Peyer's patch (tissue), 4 donors: ENCODE measurements at regions not wholly inside any gene's neighbourhood (a gene's known extent, or its start where the extent isn't known, plus 50 kb on each side); places are given as distances from the start of the nearest gene placed in this dataset.

ENCODE experiments used
- CTCF ChIP-seq, 6 experiments: fragments of 450-650 bp in 4 of 6; fragments of 200-600 bp in 2 of 6; sonication (generic) in 1 of 6; IDR thresholded peaks; one replicate each; pipeline ENCODE4 v1.5.1; 2017 to 2019; ENCODE audit warnings: antibody characterized with exemption in 6 of 6, mild to moderate bottlenecking in 3 of 6, moderate library complexity in 1 of 6
- POLR2A ChIP-seq, 2 donors: fragments of 450-650 bp; IDR thresholded peaks; one replicate each; pipeline ENCODE4 v1.5.1; 2017; ENCODE audit warnings: antibody characterized with exemption in 2 of 2, mild to moderate bottlenecking in 2 of 2, moderate library complexity in 2 of 2

- TF ChIP-seq CTCF (IDR thresholded peaks at IDR 0.05) = no peak
- no peak for TF ChIP-seq POLR2A (IDR thresholded peaks at IDR 0.05)
Measured at GRCh38 chr12:28611115-28611435, 420.8 kb downstream of the CCDC91 start.
